ENCODE measurements at regions not wholly inside any gene's neighbourhood (a gene's known extent, or its start where the extent isn't known, plus 50 kb on each side); places are given as distances from the start of the nearest gene placed in this dataset.

DNA sequence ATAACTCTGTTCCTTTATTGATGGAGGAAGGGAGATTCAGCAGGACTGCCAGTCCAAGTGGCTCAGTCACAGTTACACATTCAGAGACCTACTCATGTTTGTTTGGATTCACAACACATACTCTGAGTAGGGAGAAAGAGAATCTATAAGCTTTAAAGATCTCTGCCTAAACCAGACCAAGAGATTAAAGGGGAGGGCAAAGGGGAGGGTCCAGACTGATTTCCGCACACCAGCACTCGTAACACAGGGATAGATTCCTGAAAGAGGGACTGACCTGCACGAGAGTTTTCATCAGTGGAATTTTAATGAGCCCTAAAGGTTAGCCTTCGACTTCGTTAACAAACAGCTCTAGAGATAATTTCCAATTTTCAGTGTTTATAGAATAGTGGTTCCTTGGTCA lies 71.7 kb upstream of the PMFBP1 start:
- no peak overlapping the region for H3K27ac Mint-ChIP-seq
- DNase-seq (no peak), ATAC-seq (no peak)
- no peak overlapping the region for H3K4me3 Mint-ChIP-seq
- peaks cover 6 to 11% (median 8%) of the 10 kb centered on the region in 4 donors for H3K4me1 Mint-ChIP-seq
- POLR2A ChIA-PET, result no interaction called here
- peaks cover 0 to 2% (median 0%) of the 10 kb centered on the region in 5 donors for H3K27me3 Mint-ChIP-seq
- no peaks in the 10 kb centered on the region for H3K36me3 Mint-ChIP-seq
- H3K9me3 Mint-ChIP-seq, result no peaks in the 10 kb centered on the region

DNA sequence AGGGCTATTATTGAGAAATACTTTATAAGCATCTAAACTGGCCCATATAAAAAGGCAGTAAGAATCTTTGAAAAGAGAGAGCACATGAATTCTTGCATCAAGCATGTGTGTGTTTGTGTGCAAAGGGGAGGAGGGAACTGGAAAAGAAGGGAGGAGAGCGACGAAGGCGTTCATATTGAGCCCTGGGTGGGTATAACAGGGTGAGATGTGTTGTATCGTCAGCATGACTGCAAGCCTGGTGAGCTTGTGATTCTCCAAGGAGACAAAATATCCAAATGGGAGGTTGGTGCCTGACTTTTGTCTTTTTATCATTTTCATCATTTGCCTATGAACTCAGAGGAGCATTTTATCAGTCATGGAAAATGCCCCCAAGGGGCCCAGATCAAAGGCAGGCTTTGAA lies 70.8 kb upstream of the PMFBP1 start:
- H3K27ac Mint-ChIP-seq, result no peak overlapping the region
- peaks cover 0 to under 1% (median 0%) of the 10 kb centered on the region in 9 donors for H3K9me3 Mint-ChIP-seq
- no peak for DNase-seq
- peaks cover 6 to 11% (median 8%) of the 10 kb centered on the region in 4 donors for H3K4me1 Mint-ChIP-seq
- POLR2A ChIA-PET, result no interaction called here
- no peaks in the 10 kb centered on the region for H3K36me3 Mint-ChIP-seq
- ATAC-seq, result no peak
- H3K27me3 Mint-ChIP-seq, result peaks cover 0 to 3% (median 0%) of the 10 kb centered on the region in 5 donors
- no peak overlapping the region for H3K4me3 Mint-ChIP-seq

DNA sequence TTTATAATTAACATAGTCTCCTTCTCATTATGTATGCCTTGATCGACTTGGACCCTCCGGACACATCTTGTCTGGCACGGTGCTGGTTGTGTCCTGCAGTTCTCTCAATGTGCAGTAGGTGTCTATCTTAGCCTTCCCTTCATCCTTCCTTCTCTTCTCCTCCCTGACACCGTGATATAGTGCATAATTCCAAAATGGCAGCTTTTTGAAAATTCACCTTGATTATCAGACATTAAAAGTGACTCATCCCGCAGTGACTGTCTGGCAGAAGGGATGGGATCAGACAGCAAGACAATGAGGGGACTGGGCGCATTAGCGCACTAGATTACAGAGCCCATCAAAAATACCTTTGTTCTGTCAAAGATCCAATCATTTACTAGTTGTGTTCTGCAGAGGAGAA lies 70.0 kb upstream of the PMFBP1 start:
- H3K4me1 Mint-ChIP-seq, result peaks cover 6 to 9% (median 8%) of the 10 kb centered on the region in 4 donors
- H3K27ac Mint-ChIP-seq, result no peak overlapping the region
- H3K9me3 Mint-ChIP-seq, result peaks cover 0 to 2% (median 0%) of the 10 kb centered on the region in 9 donors
- H3K36me3 Mint-ChIP-seq, result no peaks in the 10 kb centered on the region
- POLR2A ChIA-PET, result no interaction called here
- no peak overlapping the region for H3K4me3 Mint-ChIP-seq
- ATAC-seq (no peak), DNase-seq (no peak)
- H3K27me3 Mint-ChIP-seq, result peaks cover 0 to 3% (median 0%) of the 10 kb centered on the region in 5 donors

DNA sequence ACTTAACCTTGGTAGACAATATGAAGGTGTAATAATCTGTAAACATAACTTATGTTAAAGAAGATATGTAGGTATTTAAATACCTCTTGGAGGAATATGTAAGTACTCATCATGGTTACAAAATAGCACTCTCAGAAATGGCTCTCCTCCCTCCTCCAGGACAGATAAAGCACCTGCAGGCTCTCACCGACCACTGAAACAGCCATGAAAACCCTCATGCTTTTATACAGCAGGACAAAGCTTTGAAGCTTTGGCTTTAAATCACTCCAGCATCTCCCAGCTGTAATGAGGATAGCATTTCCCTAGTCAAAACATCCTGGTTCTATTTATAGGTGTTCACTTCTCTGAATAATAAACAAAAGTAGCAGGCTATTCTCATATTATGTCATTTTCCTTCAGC lies 69.1 kb upstream of the PMFBP1 start:
- H3K9me3 Mint-ChIP-seq, result peaks cover 0 to 2% (median 0%) of the 10 kb centered on the region in 9 donors
- ATAC-seq, result no peak
- H3K4me3 Mint-ChIP-seq, result no peak overlapping the region
- no peaks in the 10 kb centered on the region for H3K36me3 Mint-ChIP-seq
- POLR2A ChIA-PET, result no interaction called here
- H3K27ac Mint-ChIP-seq, result no peak overlapping the region
- DNase-seq, result no peak
- peaks cover 0 to 3% (median 0%) of the 10 kb centered on the region in 5 donors for H3K27me3 Mint-ChIP-seq
- peaks cover 0 to 3% (median 2%) of the 10 kb centered on the region in 4 donors for H3K4me1 Mint-ChIP-seq

DNA sequence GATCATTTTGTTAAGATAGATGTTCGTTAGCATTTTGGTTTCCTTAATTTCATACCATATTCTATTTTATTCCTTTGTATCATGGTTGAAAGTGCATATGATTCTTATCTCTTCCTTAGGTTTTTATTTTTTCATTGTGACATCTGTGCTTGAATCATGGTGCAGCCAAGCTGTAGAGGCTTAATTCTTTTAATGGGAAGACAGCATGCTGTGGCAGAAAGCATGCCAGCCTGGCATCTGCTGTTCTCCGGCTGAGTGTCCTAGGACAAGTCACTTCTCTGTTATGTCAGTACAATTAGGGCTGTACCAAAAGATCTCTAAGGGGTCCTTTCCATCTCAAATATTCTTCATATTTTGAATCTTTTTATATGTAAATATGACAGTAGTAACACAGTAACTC lies 68.5 kb upstream of the PMFBP1 start:
- POLR2A ChIA-PET, result no interaction called here
- no peak for ATAC-seq
- peaks cover 0 to 2% (median 0%) of the 10 kb centered on the region in 9 donors for H3K9me3 Mint-ChIP-seq

DNA sequence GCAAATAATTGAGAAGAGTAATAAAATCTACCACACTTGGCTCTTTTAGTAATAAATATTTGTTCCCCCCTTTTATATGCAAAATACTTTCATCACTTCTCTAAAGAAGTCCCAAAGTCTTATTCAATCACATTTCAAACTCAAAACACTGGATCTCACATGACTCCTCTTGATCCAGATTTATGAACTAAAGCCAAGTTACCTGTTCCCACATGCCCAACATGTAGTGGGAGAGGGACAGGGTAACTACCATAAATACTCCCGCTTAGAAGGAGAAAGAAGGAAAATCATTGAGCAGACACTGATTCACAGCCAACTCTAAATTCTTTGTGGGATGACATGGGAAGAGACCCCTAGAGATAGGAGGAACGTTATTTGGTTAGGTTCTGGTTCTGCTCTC lies 64.9 kb upstream of the PMFBP1 start:
- H3K27me3 Mint-ChIP-seq, result peaks cover 0 to 3% (median 0%) of the 10 kb centered on the region in 5 donors
- ATAC-seq (no peak), DNase-seq (no peak)
- H3K9me3 Mint-ChIP-seq, result peaks cover 0 to 4% (median 0%) of the 10 kb centered on the region in 9 donors
- no peak overlapping the region for H3K27ac Mint-ChIP-seq
- H3K4me3 Mint-ChIP-seq, result no peak overlapping the region
- POLR2A ChIA-PET, result no interaction called here
- H3K36me3 Mint-ChIP-seq, result no peaks in the 10 kb centered on the region
- H3K4me1 Mint-ChIP-seq, result no peaks in the 10 kb centered on the region

More for the DNA sequence above, 68.5 kb upstream of the PMFBP1 start:
- Mint-ChIP-seq H3K36me3 (no peaks in the 10 kb centered on the region), H3K4me3 (no peak overlapping the region), H3K4me1 (no peaks in the 10 kb centered on the region), H3K27me3 (peaks cover 0 to 3% (median 0%) of the 10 kb centered on the region in 5 donors), H3K27ac (no peak overlapping the region)
- no peak for DNase-seq

DNA sequence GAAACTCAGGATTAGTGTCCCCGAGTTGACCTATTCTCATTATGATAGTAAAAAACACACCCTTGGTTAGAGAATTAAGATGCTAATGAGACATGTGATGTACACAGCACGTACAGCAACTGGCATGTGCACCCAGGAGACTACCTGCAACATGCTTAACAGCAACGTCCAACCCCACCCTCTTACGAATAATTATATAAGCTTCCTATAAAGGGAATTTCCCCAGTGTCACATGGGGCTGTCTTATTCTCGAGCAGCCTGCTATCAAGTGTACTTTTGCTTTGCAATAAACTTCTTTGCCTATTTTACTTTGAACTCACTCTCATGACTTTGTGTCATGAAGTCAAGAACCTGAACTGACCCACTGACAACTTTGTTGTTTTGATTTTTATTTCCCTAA lies 62.4 kb upstream of the PMFBP1 start:
- H3K27ac Mint-ChIP-seq, result no peak overlapping the region
- H3K9me3 Mint-ChIP-seq, result peaks cover 0 to 4% (median 0%) of the 10 kb centered on the region in 9 donors
- H3K4me1 Mint-ChIP-seq, result no peaks in the 10 kb centered on the region
- H3K4me3 Mint-ChIP-seq, result no peak overlapping the region
- H3K27me3 Mint-ChIP-seq, result peaks cover 0 to 4% (median 0%) of the 10 kb centered on the region in 5 donors
- POLR2A ChIA-PET, result no interaction called here
- ATAC-seq, result no peak
- no peaks in the 10 kb centered on the region for H3K36me3 Mint-ChIP-seq
- DNase-seq, result no peak

DNA sequence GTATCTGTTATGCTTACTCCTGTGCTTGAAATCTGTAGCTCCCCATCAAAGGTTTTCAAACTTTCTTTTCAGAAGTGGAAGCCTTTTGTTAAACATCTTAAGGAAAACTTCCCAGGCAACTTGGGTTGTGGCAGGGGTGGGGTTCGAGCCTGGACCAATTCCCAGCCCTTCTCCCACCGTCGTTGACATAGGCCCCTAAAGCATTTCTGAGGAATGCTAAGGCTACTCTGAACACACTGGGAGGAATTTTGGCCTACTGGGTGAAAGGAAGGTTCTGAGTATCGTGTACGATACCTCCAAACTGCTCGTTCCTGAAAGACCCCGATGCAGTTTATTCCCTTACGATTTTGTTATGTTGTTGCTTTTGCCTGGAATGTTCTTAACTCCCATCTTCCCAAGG lies 56.1 kb upstream of the PMFBP1 start:
- ATAC-seq, result no peak
- H3K9me3 Mint-ChIP-seq, result no peaks in the 10 kb centered on the region
- H3K4me3 Mint-ChIP-seq, result no peak overlapping the region
- H3K27me3 Mint-ChIP-seq, result peaks cover 0 to 4% (median 0%) of the 10 kb centered on the region in 5 donors
- no peak overlapping the region for H3K27ac Mint-ChIP-seq
- no peaks in the 10 kb centered on the region for H3K4me1 Mint-ChIP-seq
- DNase-seq, result no peak
- H3K36me3 Mint-ChIP-seq, result no peaks in the 10 kb centered on the region
- POLR2A ChIA-PET, result no interaction called here

DNA sequence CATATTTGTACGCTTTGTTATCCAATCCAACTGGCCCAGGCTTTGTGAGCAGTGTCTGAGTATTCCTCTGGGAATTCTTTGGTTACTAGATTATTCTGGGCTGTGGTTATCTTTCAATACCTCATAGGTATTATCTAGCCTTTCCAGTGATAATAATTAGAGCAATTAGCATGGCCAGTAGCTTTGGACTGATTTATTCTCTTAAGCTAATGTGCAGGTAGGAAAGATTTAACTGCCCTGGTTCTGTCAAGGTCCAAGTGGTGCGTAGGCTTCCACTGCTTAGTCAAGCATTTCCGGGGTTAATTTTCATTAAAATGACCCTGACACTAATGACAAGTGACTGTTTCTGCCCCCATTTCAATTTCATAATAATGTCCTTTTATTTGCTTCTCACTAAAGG lies 54.2 kb upstream of the PMFBP1 start:
- Mint-ChIP-seq H3K4me3 (no peak overlapping the region), H3K27ac (no peak overlapping the region), H3K4me1 (no peaks in the 10 kb centered on the region), H3K9me3 (no peaks in the 10 kb centered on the region), H3K36me3 (no peaks in the 10 kb centered on the region), H3K27me3 (peaks cover 0 to 4% (median 0%) of the 10 kb centered on the region in 5 donors)
- DNase-seq (no peak), ATAC-seq (no peak)
- POLR2A ChIA-PET, result no interaction called here

DNA sequence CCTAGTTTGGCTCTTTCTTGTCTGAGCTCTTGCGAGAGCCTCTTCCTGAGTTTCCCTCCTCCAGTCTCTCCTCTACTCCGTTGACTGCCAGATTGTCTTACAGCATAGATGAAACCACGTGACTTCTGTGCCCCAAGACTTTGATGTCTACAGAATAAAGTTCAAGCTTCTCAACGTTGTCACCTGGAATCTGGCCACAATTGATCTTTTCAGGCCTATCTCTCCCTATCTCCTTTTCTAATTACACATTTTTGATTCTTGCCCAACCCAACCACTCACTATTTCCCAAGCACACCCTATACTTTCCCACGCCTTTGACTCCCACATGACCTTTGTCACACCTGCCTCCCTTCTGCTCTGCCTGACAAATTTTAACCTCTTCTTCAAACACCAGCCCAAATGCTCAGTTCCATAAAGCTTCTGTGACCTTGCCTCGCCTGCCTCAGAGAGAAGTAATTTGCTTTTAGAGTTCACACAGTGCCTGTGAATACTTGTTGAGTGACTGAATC lies 52.4 kb upstream of the PMFBP1 start:
- no peak overlapping the region for H3K4me3 Mint-ChIP-seq
- H3K36me3 Mint-ChIP-seq, result no peaks in the 10 kb centered on the region
- H3K4me1 Mint-ChIP-seq, result no peaks in the 10 kb centered on the region
- POLR2A ChIA-PET, result no interaction called here
- ATAC-seq (no peak), DNase-seq (no peak)
- H3K27me3 Mint-ChIP-seq, result no peaks in the 10 kb centered on the region
- no peak overlapping the region for H3K27ac Mint-ChIP-seq
- no peaks in the 10 kb centered on the region for H3K9me3 Mint-ChIP-seq

DNA sequence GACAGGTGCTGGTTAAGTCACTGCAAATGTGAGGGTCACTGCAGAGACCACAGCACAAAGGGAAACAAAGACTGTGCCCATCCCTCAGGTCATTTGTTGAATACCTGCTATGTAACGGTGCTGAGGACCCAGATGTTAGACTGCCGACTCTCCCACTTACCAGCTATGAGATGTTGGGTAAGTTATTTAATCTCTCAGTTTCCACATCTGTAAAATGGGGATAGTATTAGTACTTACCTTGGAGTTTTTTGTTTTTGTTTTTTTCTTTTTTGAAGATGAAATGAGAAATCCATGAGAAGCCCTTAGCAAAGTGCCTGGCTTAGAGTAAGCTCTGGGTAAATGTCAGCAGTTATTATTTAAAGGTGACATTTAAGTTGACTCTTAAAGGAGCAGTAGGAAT lies 50.5 kb upstream of the PMFBP1 start:
- ATAC-seq, result no peak
- H3K36me3 Mint-ChIP-seq, result no peaks in the 10 kb centered on the region
- POLR2A ChIA-PET, result no interaction called here
- no peaks in the 10 kb centered on the region for H3K27me3 Mint-ChIP-seq
- H3K4me1 Mint-ChIP-seq, result no peaks in the 10 kb centered on the region
- no peak overlapping the region for H3K27ac Mint-ChIP-seq
- no peak for DNase-seq
- H3K4me3 Mint-ChIP-seq, result no peak overlapping the region
- H3K9me3 Mint-ChIP-seq, result no peaks in the 10 kb centered on the region
